ENCODE measurements at regions not wholly inside any gene's neighbourhood (a gene's known extent, or its start where the extent isn't known, plus 50 kb on each side); places are given as distances from the start of the nearest gene placed in this dataset.
A peak's percentile ranks its signal among the peaks of the same experiment; 100 is the strongest.
"Not testable (repeated sequence)": the region's sequence is repeated elsewhere in the genome, so short reads cannot be mapped to it uniquely, and the experiment has no call there.

- not testable (repeated sequence) for H3K9me3 ChIP-seq (replicated peaks); H3K36me3 ChIP-seq; H3K27me3 ChIP-seq (replicated peaks); DNase-seq (ENCODE audit: low read depth in 1 of 2, low spot score in 2 of 2); H3K4me3 ChIP-seq; H3K4me1 ChIP-seq (replicated peaks); H3K27ac ChIP-seq
These were observed 1213.1 kb downstream of the SUCLG1 start for GRCh38 chr2:83245806-83246537.

GRCh38 chr2:83240611-83241010 lies 1218.5 kb downstream of the SUCLG1 start:
- no peaks in the 10 kb centered on the region for H3K27me3 ChIP-seq (replicated peaks)
- no peaks in the 10 kb centered on the region for H3K9me3 ChIP-seq (replicated peaks)
- no peak for DNase-seq (ENCODE audit: low read depth in 1 of 2, low spot score in 2 of 2)
- no peaks in the 10 kb centered on the region for H3K36me3 ChIP-seq
- H3K4me3 ChIP-seq, result no peak overlapping the region
- H3K27ac ChIP-seq, result no peak overlapping the region
- no peaks in the 10 kb centered on the region for H3K4me1 ChIP-seq (replicated peaks)

- H3K9me3 ChIP-seq (replicated peaks), result no peaks in the 10 kb centered on the region
These were observed 1221.0 kb downstream of the SUCLG1 start for GRCh38 chr2:83238111-83238510.

GRCh38 chr2:83234246-83234645 lies 1224.8 kb downstream of the SUCLG1 start:
- H3K36me3 ChIP-seq, result no peaks in the 10 kb centered on the region
- no peaks in the 10 kb centered on the region for H3K9me3 ChIP-seq (replicated peaks)
- no peak for DNase-seq (ENCODE audit: low read depth in 1 of 2, low spot score in 2 of 2)
- H3K4me3 ChIP-seq, result no peak overlapping the region
- H3K27me3 ChIP-seq (replicated peaks), result no peaks in the 10 kb centered on the region
- no peak overlapping the region for H3K27ac ChIP-seq
- no peaks in the 10 kb centered on the region for H3K4me1 ChIP-seq (replicated peaks)

More at GRCh38 chr2:83238111-83238510, 1221.0 kb downstream of the SUCLG1 start:
- no peaks in the 10 kb centered on the region for H3K4me1 ChIP-seq (replicated peaks)
- no peaks in the 10 kb centered on the region for H3K36me3 ChIP-seq
- H3K4me3 ChIP-seq, result no peak overlapping the region
- H3K27ac ChIP-seq, result no peak overlapping the region
- no peaks in the 10 kb centered on the region for H3K27me3 ChIP-seq (replicated peaks)
- no peak for DNase-seq (ENCODE audit: low read depth in 1 of 2, low spot score in 2 of 2)

- Histone ChIP-seq H3K27me3 (replicated peaks) (no peaks in the 10 kb centered on the region), H3K27ac (no peak overlapping the region), H3K4me1 (replicated peaks) (no peaks in the 10 kb centered on the region), H3K9me3 (replicated peaks) (no peaks in the 10 kb centered on the region), H3K4me3 (no peak overlapping the region), H3K36me3 (no peaks in the 10 kb centered on the region)
- no peak for DNase-seq (ENCODE audit: low read depth in 1 of 2, low spot score in 2 of 2)
These were observed 1225.3 kb downstream of the SUCLG1 start for GRCh38 chr2:83233781-83234180.

GRCh38 chr2:83233326-83233725 lies 1225.8 kb downstream of the SUCLG1 start:
- no peaks in the 10 kb centered on the region for H3K36me3 ChIP-seq
- no peak for DNase-seq (ENCODE audit: low read depth in 1 of 2, low spot score in 2 of 2)
- H3K4me1 ChIP-seq (replicated peaks), result no peaks in the 10 kb centered on the region
- H3K4me3 ChIP-seq, result no peak overlapping the region
- no peaks in the 10 kb centered on the region for H3K9me3 ChIP-seq (replicated peaks)
- no peaks in the 10 kb centered on the region for H3K27me3 ChIP-seq (replicated peaks)
- H3K27ac ChIP-seq, result no peak overlapping the region

GRCh38 chr2:83229443-83229842 lies 1229.6 kb downstream of the SUCLG1 start:
- H3K27me3 ChIP-seq (replicated peaks), result no peaks in the 10 kb centered on the region
- no peaks in the 10 kb centered on the region for H3K4me1 ChIP-seq (replicated peaks)

GRCh38 chr2:83224591-83225200 lies 1234.4 kb downstream of the SUCLG1 start:
- no peak for DNase-seq (ENCODE audit: low read depth in 1 of 2, low spot score in 2 of 2)
- Histone ChIP-seq H3K36me3 (no peaks in the 10 kb centered on the region), H3K27ac (no peak overlapping the region), H3K4me1 (replicated peaks) (no peaks in the 10 kb centered on the region), H3K9me3 (replicated peaks) (no peaks in the 10 kb centered on the region), H3K27me3 (replicated peaks) (no peaks in the 10 kb centered on the region), H3K4me3 (no peak overlapping the region)

More at GRCh38 chr2:83229443-83229842, 1229.6 kb downstream of the SUCLG1 start:
- H3K36me3 ChIP-seq, result no peaks in the 10 kb centered on the region
- no peak overlapping the region for H3K27ac ChIP-seq
- H3K4me3 ChIP-seq, result no peak overlapping the region
- no peak for DNase-seq (ENCODE audit: low read depth in 1 of 2, low spot score in 2 of 2)
- no peaks in the 10 kb centered on the region for H3K9me3 ChIP-seq (replicated peaks)

- H3K27ac ChIP-seq, result no peak overlapping the region
- DNase-seq (ENCODE audit: low read depth in 1 of 2, low spot score in 2 of 2), result no peak
- H3K36me3 ChIP-seq, result no peaks in the 10 kb centered on the region
- no peaks in the 10 kb centered on the region for H3K4me1 ChIP-seq (replicated peaks)
- no peaks in the 10 kb centered on the region for H3K9me3 ChIP-seq (replicated peaks)
- H3K4me3 ChIP-seq, result no peak overlapping the region
- H3K27me3 ChIP-seq (replicated peaks), result no peaks in the 10 kb centered on the region
These were observed 1237.8 kb downstream of the SUCLG1 start for GRCh38 chr2:83221258-83221657.

- Histone ChIP-seq H3K27ac (no peak overlapping the region), H3K27me3 (replicated peaks) (no peaks in the 10 kb centered on the region), H3K4me3 (no peak overlapping the region), H3K36me3 (no peaks in the 10 kb centered on the region), H3K4me1 (replicated peaks) (no peaks in the 10 kb centered on the region), H3K9me3 (replicated peaks) (no peaks in the 10 kb centered on the region)
- DNase-seq (ENCODE audit: low read depth in 1 of 2, low spot score in 2 of 2), result no peak
These were observed 1241.2 kb downstream of the SUCLG1 start for GRCh38 chr2:83217854-83218253.

- Histone ChIP-seq H3K4me3 (no peak overlapping the region), H3K9me3 (replicated peaks) (no peaks in the 10 kb centered on the region), H3K4me1 (replicated peaks) (peaks cover 5% of the 10 kb centered on the region; the same call in 1 of the 2 replicates), H3K27ac (no peak overlapping the region), H3K27me3 (replicated peaks) (no peaks in the 10 kb centered on the region), H3K36me3 (no peaks in the 10 kb centered on the region)
- peak in 1 of 2 experiments; percentile 34 for DNase-seq (ENCODE audit: low read depth in 1 of 2, low spot score in 2 of 2)
These were observed 1262.9 kb downstream of the SUCLG1 start for GRCh38 chr2:83196225-83196624.

- DNase-seq (ENCODE audit: low read depth in 1 of 2, low spot score in 2 of 2), result no peak
- H3K27ac ChIP-seq, result no peak overlapping the region
- H3K27me3 ChIP-seq (replicated peaks), result no peaks in the 10 kb centered on the region
- H3K4me3 ChIP-seq, result no peak overlapping the region
- no peaks in the 10 kb centered on the region for H3K9me3 ChIP-seq (replicated peaks)
- peaks cover 5% of the 10 kb centered on the region; the same call in 1 of the 2 replicates for H3K4me1 ChIP-seq (replicated peaks)
- no peaks in the 10 kb centered on the region for H3K36me3 ChIP-seq
These were observed 1267.8 kb downstream of the SUCLG1 start for GRCh38 chr2:83191316-83191715.

- Histone ChIP-seq H3K27me3 (replicated peaks) (no peaks in the 10 kb centered on the region), H3K9me3 (replicated peaks) (no peaks in the 10 kb centered on the region), H3K4me3 (no peak overlapping the region), H3K27ac (no peak overlapping the region), H3K4me1 (replicated peaks) (no peaks in the 10 kb centered on the region), H3K36me3 (no peaks in the 10 kb centered on the region)
- DNase-seq (ENCODE audit: low read depth in 1 of 2, low spot score in 2 of 2), result no peak
These were observed 1272.8 kb downstream of the SUCLG1 start for GRCh38 chr2:83186105-83186760.

- H3K27ac ChIP-seq; H3K27me3 ChIP-seq (replicated peaks); H3K36me3 ChIP-seq: not testable (repeated sequence)
These were observed 1278.1 kb downstream of the SUCLG1 start for GRCh38 chr2:83180862-83181530.

More at GRCh38 chr2:83180862-83181530, 1278.1 kb downstream of the SUCLG1 start:
- H3K9me3 ChIP-seq (replicated peaks); H3K4me3 ChIP-seq; H3K4me1 ChIP-seq (replicated peaks); DNase-seq (ENCODE audit: low read depth in 1 of 2, low spot score in 2 of 2): not testable (repeated sequence)
